ENCODE measurements at regions not wholly inside any gene's neighbourhood (a gene's known extent, or its start where the extent isn't known, plus 50 kb on each side); places are given as distances from the start of the nearest gene placed in this dataset.

DNA sequence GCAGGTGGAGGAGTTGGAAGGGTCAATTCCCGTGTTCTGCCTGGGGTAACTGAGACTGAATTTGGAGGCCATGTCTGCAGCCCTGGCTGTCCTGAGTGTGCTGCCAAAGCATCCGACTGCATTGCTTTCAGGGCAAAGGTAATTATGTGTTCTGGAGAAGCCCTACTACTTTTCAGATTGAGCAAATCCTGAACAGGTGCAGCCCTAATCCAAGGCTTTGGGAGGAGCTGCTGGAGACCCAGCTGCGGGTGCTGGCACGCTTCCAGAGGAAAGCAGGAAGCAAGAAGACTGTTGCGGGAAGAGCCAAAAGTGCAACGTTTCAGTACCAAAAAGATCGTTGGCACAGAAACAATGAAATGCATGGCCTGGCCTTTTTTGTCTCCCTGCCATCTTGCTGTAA is 73.7 kb upstream of the NRIP1 start:
- TF ChIP-seq, protein P1, sequence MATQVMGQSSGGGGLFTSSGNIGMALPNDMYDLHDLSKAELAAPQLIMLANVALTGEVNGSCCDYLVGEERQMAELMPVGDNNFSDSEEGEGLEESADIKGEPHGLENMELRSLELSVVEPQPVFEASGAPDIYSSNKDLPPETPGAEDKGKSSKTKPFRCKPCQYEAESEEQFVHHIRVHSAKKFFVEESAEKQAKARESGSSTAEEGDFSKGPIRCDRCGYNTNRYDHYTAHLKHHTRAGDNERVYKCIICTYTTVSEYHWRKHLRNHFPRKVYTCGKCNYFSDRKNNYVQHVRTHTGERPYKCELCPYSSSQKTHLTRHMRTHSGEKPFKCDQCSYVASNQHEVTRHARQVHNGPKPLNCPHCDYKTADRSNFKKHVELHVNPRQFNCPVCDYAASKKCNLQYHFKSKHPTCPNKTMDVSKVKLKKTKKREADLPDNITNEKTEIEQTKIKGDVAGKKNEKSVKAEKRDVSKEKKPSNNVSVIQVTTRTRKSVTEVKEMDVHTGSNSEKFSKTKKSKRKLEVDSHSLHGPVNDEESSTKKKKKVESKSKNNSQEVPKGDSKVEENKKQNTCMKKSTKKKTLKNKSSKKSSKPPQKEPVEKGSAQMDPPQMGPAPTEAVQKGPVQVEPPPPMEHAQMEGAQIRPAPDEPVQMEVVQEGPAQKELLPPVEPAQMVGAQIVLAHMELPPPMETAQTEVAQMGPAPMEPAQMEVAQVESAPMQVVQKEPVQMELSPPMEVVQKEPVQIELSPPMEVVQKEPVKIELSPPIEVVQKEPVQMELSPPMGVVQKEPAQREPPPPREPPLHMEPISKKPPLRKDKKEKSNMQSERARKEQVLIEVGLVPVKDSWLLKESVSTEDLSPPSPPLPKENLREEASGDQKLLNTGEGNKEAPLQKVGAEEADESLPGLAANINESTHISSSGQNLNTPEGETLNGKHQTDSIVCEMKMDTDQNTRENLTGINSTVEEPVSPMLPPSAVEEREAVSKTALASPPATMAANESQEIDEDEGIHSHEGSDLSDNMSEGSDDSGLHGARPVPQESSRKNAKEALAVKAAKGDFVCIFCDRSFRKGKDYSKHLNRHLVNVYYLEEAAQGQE (IDR thresholded peaks at IDR 0.05; ENCODE audit: insufficient replicate concordance, low read depth) = no peak
- no peak for TF ChIP-seq SPI1 (IDR thresholded peaks at IDR 0.05; ENCODE audit: borderline replicate concordance, low read depth)
- TF ChIP-seq GABPA (IDR thresholded peaks at IDR 0.05; ENCODE audit: low read depth) = no peak
- TF ChIP-seq, protein P2, sequence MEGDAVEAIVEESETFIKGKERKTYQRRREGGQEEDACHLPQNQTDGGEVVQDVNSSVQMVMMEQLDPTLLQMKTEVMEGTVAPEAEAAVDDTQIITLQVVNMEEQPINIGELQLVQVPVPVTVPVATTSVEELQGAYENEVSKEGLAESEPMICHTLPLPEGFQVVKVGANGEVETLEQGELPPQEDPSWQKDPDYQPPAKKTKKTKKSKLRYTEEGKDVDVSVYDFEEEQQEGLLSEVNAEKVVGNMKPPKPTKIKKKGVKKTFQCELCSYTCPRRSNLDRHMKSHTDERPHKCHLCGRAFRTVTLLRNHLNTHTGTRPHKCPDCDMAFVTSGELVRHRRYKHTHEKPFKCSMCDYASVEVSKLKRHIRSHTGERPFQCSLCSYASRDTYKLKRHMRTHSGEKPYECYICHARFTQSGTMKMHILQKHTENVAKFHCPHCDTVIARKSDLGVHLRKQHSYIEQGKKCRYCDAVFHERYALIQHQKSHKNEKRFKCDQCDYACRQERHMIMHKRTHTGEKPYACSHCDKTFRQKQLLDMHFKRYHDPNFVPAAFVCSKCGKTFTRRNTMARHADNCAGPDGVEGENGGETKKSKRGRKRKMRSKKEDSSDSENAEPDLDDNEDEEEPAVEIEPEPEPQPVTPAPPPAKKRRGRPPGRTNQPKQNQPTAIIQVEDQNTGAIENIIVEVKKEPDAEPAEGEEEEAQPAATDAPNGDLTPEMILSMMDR (IDR thresholded peaks at IDR 0.05; ENCODE audit: insufficient read depth, low read length) = no peak
- no peak for TF ChIP-seq POLR2AphosphoS5 (IDR thresholded peaks at IDR 0.05; ENCODE audit: low read depth)
- DNase-seq (ENCODE audit: low read depth in 1 of 2, low spot score in 1 of 2) = peak in 1 of 2 experiments; percentile 25
- H3K27me3 ChIP-seq (ENCODE audit: insufficient read depth, poor library complexity, severe bottlenecking) = no peaks in the 10 kb centered on the region

DNA sequence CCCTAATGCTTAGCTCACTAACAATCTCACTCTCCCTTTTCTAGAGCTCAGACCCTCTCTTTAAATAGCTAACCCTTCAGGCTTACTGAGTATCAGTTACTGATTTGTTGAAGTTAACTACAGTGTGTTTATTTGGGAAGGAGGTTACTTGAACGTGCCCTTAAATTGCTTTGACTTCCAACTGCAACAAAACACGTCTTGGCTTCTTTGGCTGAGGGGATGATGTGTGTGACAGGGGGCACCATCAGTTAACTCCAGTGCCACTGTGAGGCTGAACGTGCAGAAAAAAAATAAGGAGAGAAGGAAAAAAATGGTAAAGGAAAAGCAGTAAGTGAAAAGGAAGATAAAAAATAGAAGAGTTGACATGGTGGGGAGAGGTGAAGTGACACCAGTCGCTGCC is 75.1 kb upstream of the NRIP1 start:
- DNase-seq (ENCODE audit: low read depth in 1 of 2, low spot score in 1 of 2) = no peak
- Histone ChIP-seq H3K27ac (replicated peaks) (no peak overlapping the region), H3K4me3 (replicated peaks; ENCODE audit: insufficient read depth, low read length) (no peak overlapping the region), H3K27me3 (ENCODE audit: insufficient read depth, poor library complexity, severe bottlenecking) (no peaks in the 10 kb centered on the region)
- TF ChIP-seq POLR2AphosphoS5 (IDR thresholded peaks at IDR 0.05; ENCODE audit: low read depth) (no peak), GABPA (IDR thresholded peaks at IDR 0.05; ENCODE audit: low read depth) (no peak), SPI1 (IDR thresholded peaks at IDR 0.05; ENCODE audit: borderline replicate concordance, low read depth) (no peak)
- TF ChIP-seq, protein P1 (IDR thresholded peaks at IDR 0.05; ENCODE audit: insufficient replicate concordance, low read depth) = no peak
- TF ChIP-seq, protein P2 (IDR thresholded peaks at IDR 0.05; ENCODE audit: insufficient read depth, low read length) = no peak

More for the DNA sequence above, 73.7 kb upstream of the NRIP1 start:
- no peak overlapping the region for H3K4me3 ChIP-seq (replicated peaks; ENCODE audit: insufficient read depth, low read length)
- H3K27ac ChIP-seq (replicated peaks) = no peak overlapping the region

DNA sequence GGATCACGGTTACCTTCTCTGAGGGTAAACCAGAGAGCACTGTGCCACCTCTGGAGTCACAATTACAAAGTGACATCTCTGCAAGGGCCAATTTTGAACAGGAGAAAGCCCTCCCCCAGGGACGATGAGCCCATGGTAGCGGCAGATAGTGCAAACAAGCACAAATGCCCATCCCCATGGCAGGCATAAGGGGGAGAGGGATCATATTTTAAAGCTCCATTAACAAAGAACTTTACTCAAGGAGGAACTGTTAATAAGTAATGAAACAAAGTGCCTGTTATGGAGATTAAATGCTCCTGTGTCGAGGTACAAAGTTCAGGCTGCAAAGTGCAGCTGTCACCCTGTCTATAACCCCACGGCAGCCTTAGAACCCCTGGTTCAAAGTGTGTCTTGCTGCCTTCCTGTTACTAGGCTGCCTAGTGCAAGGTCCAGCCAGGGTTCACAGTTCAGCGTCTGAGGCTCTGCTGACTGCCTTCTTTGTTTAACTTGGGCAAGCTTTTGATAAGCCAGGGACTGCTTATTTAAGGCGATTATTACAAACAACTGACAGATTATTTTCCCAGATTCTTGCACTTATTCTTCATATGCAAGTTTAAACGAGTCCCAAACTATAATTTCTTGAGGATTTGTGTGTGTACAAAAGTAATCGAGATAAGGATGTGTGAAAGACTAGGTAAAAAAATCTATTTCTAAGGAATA is 75.7 kb upstream of the NRIP1 start:
- no peak overlapping the region for H3K4me3 ChIP-seq (replicated peaks; ENCODE audit: insufficient read depth, low read length)
- TF ChIP-seq SPI1 (IDR thresholded peaks at IDR 0.05; ENCODE audit: borderline replicate concordance, low read depth) (no peak), GABPA (IDR thresholded peaks at IDR 0.05; ENCODE audit: low read depth) (no peak), POLR2AphosphoS5 (IDR thresholded peaks at IDR 0.05; ENCODE audit: low read depth) (no peak)
- TF ChIP-seq, protein P1 (IDR thresholded peaks at IDR 0.05; ENCODE audit: insufficient replicate concordance, low read depth) = no peak
- TF ChIP-seq, protein P2 (IDR thresholded peaks at IDR 0.05; ENCODE audit: insufficient read depth, low read length) = no peak
- no peaks in the 10 kb centered on the region for H3K27me3 ChIP-seq (ENCODE audit: insufficient read depth, poor library complexity, severe bottlenecking)
- DNase-seq (ENCODE audit: low read depth in 1 of 2, low spot score in 1 of 2) = no peak
- no peak overlapping the region for H3K27ac ChIP-seq (replicated peaks)
